GM12878 (cell line): ENCODE measurements at regions not wholly inside any gene's neighbourhood (a gene's known extent, or its start where the extent isn't known, plus 50 kb on each side); places are given as distances from the start of the nearest gene placed in this dataset.

ENCODE experiments used
- ATAC-seq: fragments of 200-7000 bp; cut with Tn5 transposase; 3 replicates; pipeline ENCODE4 v1.9.1; 2020; ENCODE audit warnings: mild to moderate bottlenecking, moderate library complexity
- BruUV-seq: library from RNA; stranded (reverse); fragments of 400-500 nt; replicated peaks from 2 replicates; lab custom pipeline; 2021; lab: Mats Ljungman, UMichigan
- CTCF ChIA-PET: fragments of 300-600 bp; sonication (Branson Sonifier 250); formaldehyde crosslinking; extraction: SDS; loops from one replicate; lab custom pipeline; 2021; ENCODE audit warnings: inconsistent platforms; lab: Yijun Ruan, JAX
- POLR2A ChIA-PET: fragments of 350-600 bp; formaldehyde crosslinking; extraction: SDS; loops from one replicate; lab custom pipeline; 2021; ENCODE audit warnings: inconsistent platforms; lab: Charles Lee
- RAD21 ChIA-PET: fragments of 300-600 bp; sonication (Branson Sonifier 250); formaldehyde crosslinking; loops from one replicate; lab custom pipeline; 2023; ENCODE audit warnings: antibody characterized with exemption; ENCODE audit not compliant: unreplicated experiment; lab: Charles Lee
- SMC1A ChIA-PET: fragments of 300-600 bp; sonication (Branson Sonifier 250); formaldehyde crosslinking; loops from one replicate; lab custom pipeline; 2023; ENCODE audit not compliant: unreplicated experiment, uncharacterized antibody; lab: Charles Lee
- DNase-seq: peaks from one replicate; pipeline ENCODE4 v3.0.0-alpha.2; 2011; ENCODE audit warnings: low read depth, low spot score
- FAIRE-seq: peaks from 3 replicates; lab custom pipeline; 2011; peaks lifted over from hg19 to GRCh38; lab: Jason Lieb, UNC
- H2AFZ ChIP-seq: 2 replicates; pipeline ENCODE4 v1.6.0; 2011; ENCODE audit warnings: low read depth, low read length, control low read depth; ENCODE audit not compliant: control insufficient read depth
- H3K27ac ChIP-seq: 2 replicates; pipeline ENCODE4 v1.5.1; 2011; ENCODE audit warnings: control low read depth; ENCODE audit not compliant: control insufficient read depth, insufficient read depth
- H3K27me3 ChIP-seq, 2 experiments: replicated peaks in 1 of 2; 2 replicates each; pipeline versions ENCODE4 v1.6.0 to v1.6.1; 2011; ENCODE audit warnings: low read length in 1 of 2; ENCODE audit not compliant: control insufficient read depth in 2 of 2, insufficient read depth in 2 of 2
- H3K36me3 ChIP-seq, 2 experiments: 2 replicates each; pipeline ENCODE4 v1.5.1; 2011; ENCODE audit warnings: low read length in 1 of 2; ENCODE audit not compliant: control insufficient read depth in 2 of 2, insufficient read depth in 2 of 2
- H3K4me1 ChIP-seq: 2 replicates; pipeline ENCODE4 v1.6.1; 2011; ENCODE audit warnings: mild to moderate bottlenecking, low read length, moderate library complexity, mixed read lengths; ENCODE audit not compliant: control insufficient read depth, insufficient read depth
- H3K4me2 ChIP-seq: 2 replicates; pipeline ENCODE4 v1.6.0; 2011; ENCODE audit warnings: control low read depth; ENCODE audit not compliant: control insufficient read depth, insufficient read depth
- H3K4me3 ChIP-seq: fragments of 200-600 bp; sonication (generic); 2 replicates; pipeline ENCODE4 v1.5.1; 2016
- H3K79me2 ChIP-seq: 2 replicates; pipeline ENCODE4 v1.6.0; 2011; ENCODE audit warnings: low read length; ENCODE audit not compliant: control insufficient read depth, insufficient read depth
- H3K9ac ChIP-seq: 2 replicates; pipeline ENCODE4 v1.8.0; 2011; ENCODE audit warnings: low read length, control low read depth, mixed read lengths; ENCODE audit not compliant: control insufficient read depth, insufficient read depth
- H3K9me3 ChIP-seq: replicated peaks from 3 replicates; pipeline ENCODE4 v1.5.1; 2011; ENCODE audit warnings: mild to moderate bottlenecking, low read length; ENCODE audit not compliant: control insufficient read depth, insufficient read depth
- H4K20me1 ChIP-seq: 2 replicates; pipeline ENCODE4 v1.6.0; 2011; ENCODE audit not compliant: control insufficient read depth, insufficient read depth
- CUX1 ChIP-seq: IDR thresholded peaks from 2 replicates; pipeline ENCODE4 v1.6.1; 2012; ENCODE audit warnings: improper control_type of control experiment, low read depth, low read length; ENCODE audit not compliant: insufficient replicate concordance
- MAX ChIP-seq: IDR thresholded peaks from 2 replicates; pipeline ENCODE4 v1.6.1; 2012; ENCODE audit warnings: low read depth, low read length, improper control_type of control experiment
- MLLT1 ChIP-seq: fragments of 450-650 bp; IDR thresholded peaks from 2 replicates; pipeline ENCODE4 v1.6.1; 2016; ENCODE audit warnings: mild to moderate bottlenecking
- PAX8 ChIP-seq: fragments of 450-650 bp; IDR thresholded peaks from 2 replicates; pipeline ENCODE4 v1.6.1; 2017; ENCODE audit warnings: mild to moderate bottlenecking, moderate library complexity
- WGBS: methylation state at CpG from one replicate; pipeline ENCODE4 v1.1.6; 2016; ENCODE audit warnings: low lambda C conversion rate; ENCODE audit not compliant: insufficient replicate concordance, insufficient coverage; ENCODE audit errors: missing lambda C conversion rate; 5-methylcytosine and 5-hydroxymethylcytosine counted together
- in situ Hi-C: fragments of 300-500 bp; cut with MboI; formaldehyde crosslinking; loops from 9 replicates; pipeline ENCODE4 v1.14.3; 2018; ENCODE audit warnings: mixed read lengths
- intact Hi-C: fragments of 100-400 bp; cut with micrococcal nuclease; formaldehyde crosslinking; loops from one replicate; pipeline ENCODE4 v1.14.2; 2022; ENCODE audit not compliant: unreplicated experiment

- ChIA-PET SMC1A (no interaction called here), RAD21 (no interaction called here), CTCF (interaction anchor here (1.1 kb wide), 1 partner anchor 15 kb away, joined by 5 read pairs; no protein-coding TSS in a partner anchor), POLR2A (no interaction called here)
- H3K4me3 ChIP-seq, result no peak overlapping the region
- no peaks in the 10 kb centered on the region for H3K9me3 ChIP-seq
- H3K27me3 ChIP-seq, result no peaks in the 10 kb centered on the region
- intact Hi-C loops, result no loop called here
- H3K4me2 ChIP-seq, result no peak overlapping the region
- no peak overlapping the region for H3K27ac ChIP-seq
- no TSS peak for BruUV-seq
- H4K20me1 ChIP-seq, result no peaks in the 10 kb centered on the region
- FAIRE-seq (no peak), DNase-seq (no peak), ATAC-seq (no peak)
- no peaks in the 10 kb centered on the region for H3K4me1 ChIP-seq
- no peak overlapping the region for H2AFZ ChIP-seq
- H3K36me3 ChIP-seq, result no peaks in the 10 kb centered on the region
- H3K79me2 ChIP-seq, result no peaks in the 10 kb centered on the region
- H3K9ac ChIP-seq, result no peak overlapping the region
- WGBS, result 45% methylated on average over 4 of the region's 4 CpGs
- TF ChIP-seq PAX8 (no peak), MAX (no peak), MLLT1 (no peak), CUX1 (no peak)
- in situ Hi-C loops, result no loop called here
Observed at GRCh38 chr4:115315182-115315581, 201.8 kb upstream of the NDST4 start.
